Mesenchymal stem cell (in vitro differentiated cells and primary cell): ENCODE measurements at regions not wholly inside any gene's neighbourhood (a gene's known extent, or its start where the extent isn't known, plus 50 kb on each side); places are given as distances from the start of the nearest gene placed in this dataset.

Experiments used
- DNase-seq: peaks from one replicate; pipeline ENCODE4 v3.0.0-alpha.2; 2013
- H2AFZ ChIP-seq: one replicate; pipeline ENCODE4 v1.6.1; 2013; ENCODE audit warnings: low read depth, mild to moderate bottlenecking, control low read depth, inconsistent platforms, low read length, moderate library complexity
- H2AK5ac ChIP-seq: 2 replicates; pipeline ENCODE4 v1.6.1; 2013; ENCODE audit warnings: low read length, moderate library complexity, mild to moderate bottlenecking, inconsistent platforms; ENCODE audit not compliant: severe bottlenecking
- H2BK120ac ChIP-seq: one replicate; pipeline ENCODE4 v1.6.1; 2013; ENCODE audit warnings: low read depth, mild to moderate bottlenecking, inconsistent platforms, low read length, moderate library complexity
- H2BK12ac ChIP-seq, 2 experiments: one replicate each; pipeline ENCODE4 v1.6.1; 2013; ENCODE audit warnings: inconsistent platforms in 2 of 2, low read length in 2 of 2, mild to moderate bottlenecking in 2 of 2, moderate library complexity in 2 of 2, control low read depth in 1 of 2
- H2BK15ac ChIP-seq: one replicate; pipeline ENCODE4 v1.6.1; 2013; ENCODE audit warnings: mild to moderate bottlenecking, low read depth, inconsistent platforms; ENCODE audit not compliant: poor library complexity, severe bottlenecking
- H2BK5ac ChIP-seq: 2 replicates; pipeline ENCODE4 v1.6.1; 2013; ENCODE audit warnings: low read depth, mild to moderate bottlenecking, low read length, control low read depth, inconsistent platforms; ENCODE audit not compliant: poor library complexity, severe bottlenecking
- H3K14ac ChIP-seq, 2 experiments: one replicate each; pipeline ENCODE4 v1.6.1; 2013; ENCODE audit warnings: inconsistent platforms in 2 of 2, low read length in 2 of 2, control low read depth in 1 of 2, mild to moderate bottlenecking in 1 of 2, moderate library complexity in 1 of 2
- H3K18ac ChIP-seq, 2 experiments: one replicate each; pipeline ENCODE4 v1.6.1; 2013; ENCODE audit warnings: inconsistent platforms in 2 of 2, low read length in 2 of 2, control low read depth in 1 of 2, low read depth in 1 of 2, mild to moderate bottlenecking in 1 of 2
- H3K23ac ChIP-seq, 2 experiments: one replicate each; pipeline ENCODE4 v1.6.1; 2013; ENCODE audit warnings: inconsistent platforms in 2 of 2, low read length in 2 of 2, mild to moderate bottlenecking in 2 of 2, moderate library complexity in 2 of 2, control low read depth in 1 of 2
- H3K27ac ChIP-seq: 2 replicates; pipeline ENCODE4 v1.5.1; 2013; ENCODE audit warnings: mild to moderate bottlenecking, moderate library complexity, low read length, control low read depth, inconsistent platforms; ENCODE audit not compliant: poor library complexity, severe bottlenecking
- H3K27me3 ChIP-seq, 2 experiments: 2 replicates each; pipeline versions ENCODE4 v1.6.1 to v1.7.0; 2013; ENCODE audit warnings: low read length in 2 of 2, mild to moderate bottlenecking in 2 of 2, moderate library complexity in 2 of 2, control low read depth in 1 of 2, inconsistent platforms in 1 of 2; ENCODE audit not compliant: control insufficient read depth in 1 of 2, insufficient read depth in 1 of 2
- H3K36me3 ChIP-seq, 2 experiments: 2 replicates each; pipeline versions ENCODE4 v1.6.1 to v1.7.0; 2013; ENCODE audit warnings: low read length in 2 of 2, control low read depth in 1 of 2, inconsistent platforms in 1 of 2, low read depth in 1 of 2, mild to moderate bottlenecking in 1 of 2; ENCODE audit not compliant: insufficient read depth in 2 of 2, control insufficient read depth in 1 of 2
- H3K4ac ChIP-seq, 2 experiments: one replicate each; pipeline ENCODE4 v1.6.1; 2013; ENCODE audit warnings: inconsistent platforms in 2 of 2, low read length in 2 of 2, mild to moderate bottlenecking in 2 of 2, moderate library complexity in 2 of 2, control low read depth in 1 of 2, low read depth in 1 of 2
- H3K4me1 ChIP-seq: 2 replicates; pipeline ENCODE4 v1.6.1; 2013; ENCODE audit warnings: low read depth, low read length, control low read depth; ENCODE audit not compliant: control insufficient read depth, insufficient read depth
- H3K4me2 ChIP-seq: 2 replicates; pipeline ENCODE4 v1.6.1; 2013; ENCODE audit warnings: low read length, mild to moderate bottlenecking, inconsistent platforms; ENCODE audit not compliant: poor library complexity, severe bottlenecking
- H3K4me3 ChIP-seq, 2 experiments: 2 replicates each; pipeline versions ENCODE4 v1.5.1 to v1.7.0; 2013; ENCODE audit warnings: low read length in 2 of 2, mild to moderate bottlenecking in 2 of 2, control low read depth in 1 of 2, low read depth in 1 of 2; ENCODE audit not compliant: insufficient read depth in 1 of 2
- H3K79me1 ChIP-seq: replicated peaks from 2 replicates; pipeline ENCODE4 v1.6.1; 2013; ENCODE audit warnings: mild to moderate bottlenecking, control low read depth, low read length, inconsistent platforms; ENCODE audit not compliant: poor library complexity, severe bottlenecking
- H3K9ac ChIP-seq: 2 replicates; pipeline ENCODE4 v1.7.0; 2013; ENCODE audit warnings: mild to moderate bottlenecking, low read length, moderate library complexity
- H3K9me3 ChIP-seq: 2 replicates; pipeline ENCODE4 v1.7.0; 2013; ENCODE audit warnings: mild to moderate bottlenecking, low read length; ENCODE audit not compliant: control insufficient read depth
- H4K8ac ChIP-seq: one replicate; pipeline ENCODE4 v1.6.1; 2013; ENCODE audit warnings: inconsistent platforms, mild to moderate bottlenecking, low read length, moderate library complexity
- H4K91ac ChIP-seq: one replicate; pipeline ENCODE4 v1.6.1; 2013; ENCODE audit warnings: mild to moderate bottlenecking, low read length, inconsistent platforms
- WGBS: methylation state at CpG from one replicate; pipeline ENCODE4 v1.1.7; 2013; ENCODE audit warnings: mixed read lengths; 5-methylcytosine and 5-hydroxymethylcytosine counted together

GRCh38 chr4:3713817-3714641 lies 52.2 kb upstream of the ADRA2C start:
- peaks cover 11% of the 10 kb centered on the region for H3K9me3 ChIP-seq
- WGBS, result 84% methylated on average over 13 of the region's 13 CpGs
- H2AFZ ChIP-seq, result no peak overlapping the region
- no peak overlapping the region for H3K23ac ChIP-seq
- H3K4me3 ChIP-seq, result no peak overlapping the region
- H2BK5ac ChIP-seq, result no peak overlapping the region
- peaks cover 0 to 76% of the 10 kb centered on the region in 2 experiments for H3K27me3 ChIP-seq
- no peak overlapping the region for H2AK5ac ChIP-seq
- no peaks in the 10 kb centered on the region for H3K79me1 ChIP-seq
- no peak overlapping the region for H4K8ac ChIP-seq
- no peaks in the 10 kb centered on the region for H3K36me3 ChIP-seq
- no peak overlapping the region for H2BK120ac ChIP-seq
- H3K18ac ChIP-seq, result no peak overlapping the region
- H2BK12ac ChIP-seq, result no peak overlapping the region
- H4K91ac ChIP-seq, result no peak overlapping the region
- no peak overlapping the region for H3K9ac ChIP-seq
- no peak overlapping the region for H3K27ac ChIP-seq
- no peak overlapping the region for H3K14ac ChIP-seq
- peaks cover 19% of the 10 kb centered on the region for H3K4me1 ChIP-seq
- H3K4ac ChIP-seq, result no peak overlapping the region
- no peak overlapping the region for H3K4me2 ChIP-seq
- no peak for DNase-seq
- H2BK15ac ChIP-seq, result no peak overlapping the region

- no peak for DNase-seq
- Histone ChIP-seq H4K8ac (no peak overlapping the region), H3K9ac (no peak overlapping the region), H2AK5ac (no peak overlapping the region), H2BK12ac (no peak overlapping the region), H3K14ac (no peak overlapping the region), H2AFZ (no peak overlapping the region), H3K27ac (no peak overlapping the region), H3K9me3 (peaks cover 5% of the 10 kb centered on the region), H2BK120ac (no peak overlapping the region), H3K23ac (no peak overlapping the region), H3K4me2 (no peak overlapping the region), H3K4me1 (peaks cover 19% of the 10 kb centered on the region), H2BK5ac (no peak overlapping the region), H3K79me1 (no peaks in the 10 kb centered on the region), H2BK15ac (no peak overlapping the region), H3K27me3 (peaks cover 0 to 69% of the 10 kb centered on the region in 2 experiments), H3K18ac (no peak overlapping the region), H3K36me3 (no peaks in the 10 kb centered on the region), H3K4me3 (no peak overlapping the region), H3K4ac (no peak overlapping the region), H4K91ac (no peak overlapping the region)
- WGBS, result 88% methylated on average over 6 of the region's 7 CpGs
Observed at GRCh38 chr4:3713346-3713745, 52.8 kb upstream of the ADRA2C start.

- Histone ChIP-seq H4K8ac (no peak overlapping the region), H2AFZ (no peak overlapping the region), H2AK5ac (no peak overlapping the region), H3K27me3 (peaks cover 0 to 69% of the 10 kb centered on the region in 2 experiments), H3K4me3 (no peak overlapping the region), H3K14ac (no peak overlapping the region), H2BK120ac (no peak overlapping the region), H2BK15ac (no peak overlapping the region), H3K4me1 (peaks cover 19% of the 10 kb centered on the region), H3K4me2 (no peak overlapping the region), H3K18ac (no peak overlapping the region), H3K79me1 (no peaks in the 10 kb centered on the region), H3K4ac (no peak overlapping the region), H3K23ac (no peak overlapping the region), H3K36me3 (no peaks in the 10 kb centered on the region), H4K91ac (no peak overlapping the region), H3K27ac (no peak overlapping the region), H3K9ac (no peak overlapping the region), H3K9me3 (peaks cover under 1% of the 10 kb centered on the region), H2BK5ac (no peak overlapping the region), H2BK12ac (no peak overlapping the region)
- DNase-seq, result no peak
- WGBS, result 82% methylated on average over 20 of the region's 20 CpGs
Observed at GRCh38 chr4:3712936-3713335, 53.2 kb upstream of the ADRA2C start.

- H3K4me2 ChIP-seq, result no peak overlapping the region
- no peak overlapping the region for H2BK120ac ChIP-seq
- no peak overlapping the region for H3K4ac ChIP-seq
- no peak overlapping the region for H2AFZ ChIP-seq
- no peaks in the 10 kb centered on the region for H3K9me3 ChIP-seq
- DNase-seq, result no peak
- no peak overlapping the region for H2BK5ac ChIP-seq
- H3K23ac ChIP-seq, result no peak overlapping the region
- no peak overlapping the region for H3K4me3 ChIP-seq
- no peak overlapping the region for H2BK12ac ChIP-seq
- peaks cover 21% of the 10 kb centered on the region for H3K4me1 ChIP-seq
- H2BK15ac ChIP-seq, result no peak overlapping the region
- H3K14ac ChIP-seq, result no peak overlapping the region
- H3K18ac ChIP-seq, result no peak overlapping the region
- H3K27ac ChIP-seq, result no peak overlapping the region
- no peaks in the 10 kb centered on the region for H3K36me3 ChIP-seq
- no peak overlapping the region for H3K9ac ChIP-seq
- H3K27me3 ChIP-seq, result peaks cover 0 to 74% of the 10 kb centered on the region in 2 experiments
- WGBS, result 77% methylated on average over 11 of the region's 12 CpGs
- no peak overlapping the region for H4K8ac ChIP-seq
- no peak overlapping the region for H4K91ac ChIP-seq
- no peak overlapping the region for H2AK5ac ChIP-seq
- H3K79me1 ChIP-seq, result no peaks in the 10 kb centered on the region
Observed at GRCh38 chr4:3712112-3712805, 53.9 kb upstream of the ADRA2C start.
